CD4-positive, alpha-beta T cell (primary cell): ENCODE measurements at regions not wholly inside any gene's neighbourhood (a gene's known extent, or its start where the extent isn't known, plus 50 kb on each side); places are given as distances from the start of the nearest gene placed in this dataset.
"Not testable (repeated sequence)": the region's sequence is repeated elsewhere in the genome, so short reads cannot be mapped to it uniquely, and the experiment has no call there.

Experiments used
- ATAC-seq: fragments of 200-7000 bp; cut with Tn5 transposase; one replicate; pipeline ENCODE4 v1.10.0; 2022; ENCODE audit warnings: mild to moderate bottlenecking; ENCODE audit not compliant: poor library complexity
- CTCF ChIA-PET: fragments of 350-600 bp; sonication (Branson Sonifier 250); formaldehyde crosslinking; loops from one replicate; lab custom pipeline; 2021; ENCODE audit warnings: antibody characterized with exemption, inconsistent platforms; lab: Charles Lee
- POLR2A ChIA-PET: fragments of 350-600 bp; sonication (Branson Sonifier 250); formaldehyde crosslinking; loops from one replicate; lab custom pipeline; 2021; ENCODE audit warnings: antibody characterized with exemption, inconsistent platforms; lab: Charles Lee
- DNase-seq, 14 experiments: peaks; one replicate each; pipeline ENCODE4 v3.0.0-alpha.2; 2013 to 2020; ENCODE audit warnings: mixed read lengths in 2 of 14
- H3K27ac ChIP-seq, 2 donors: one replicate each; pipeline versions ENCODE4 v1.5.1 to v1.7.0; 2013; ENCODE audit warnings: low read length in 2 of 2, low read depth in 1 of 2, mild to moderate bottlenecking in 1 of 2
- H3K27me3 ChIP-seq, 2 experiments: 1 replicate in 1 of 2; 2 replicates in 1 of 2; pipeline versions ENCODE4 v1.6.1 to v1.7.0; 2013; ENCODE audit warnings: low read length in 2 of 2, control low read depth in 1 of 2, mild to moderate bottlenecking in 1 of 2, moderate library complexity in 1 of 2; ENCODE audit not compliant: insufficient read depth in 2 of 2, control insufficient read depth in 1 of 2
- H3K36me3 ChIP-seq: one replicate; pipeline ENCODE4 v1.6.1; 2013; ENCODE audit warnings: low read length, control low read depth; ENCODE audit not compliant: insufficient read depth
- H3K4me1 ChIP-seq: one replicate; pipeline ENCODE4 v1.6.1; 2013; ENCODE audit warnings: low read length, control low read depth; ENCODE audit not compliant: insufficient read depth
- H3K4me3 ChIP-seq: one replicate; pipeline ENCODE4 v1.5.1; 2013; ENCODE audit warnings: mild to moderate bottlenecking, low read length, moderate library complexity
- H3K9me3 ChIP-seq, 2 experiments: 1 replicate in 1 of 2; 2 replicates in 1 of 2; pipeline versions ENCODE4 v1.6.1 to v1.7.0; 2013; ENCODE audit warnings: low read length in 2 of 2, mild to moderate bottlenecking in 2 of 2, control low read depth in 1 of 2, moderate library complexity in 1 of 2; ENCODE audit not compliant: control insufficient read depth in 1 of 2, insufficient read depth in 1 of 2
- H3K27ac Mint-ChIP-seq: one replicate; pipeline ENCODE4 v1.8.0; 2020; ENCODE audit warnings: mixed read lengths
- H3K27me3 Mint-ChIP-seq: one replicate; pipeline ENCODE4 v1.8.0; 2021; ENCODE audit warnings: mixed read lengths
- H3K36me3 Mint-ChIP-seq: one replicate; pipeline ENCODE4 v1.8.0; 2021; ENCODE audit warnings: low read depth, mixed read lengths
- H3K4me1 Mint-ChIP-seq: one replicate; pipeline ENCODE4 v1.8.0; 2021; ENCODE audit warnings: low read depth, mixed read lengths
- H3K4me3 Mint-ChIP-seq: one replicate; pipeline ENCODE4 v1.8.0; 2020; ENCODE audit warnings: mild to moderate bottlenecking, mixed read lengths
- H3K9me3 Mint-ChIP-seq: one replicate; pipeline ENCODE4 v1.8.0; 2020; ENCODE audit warnings: mixed read lengths
- intact Hi-C, 2 experiments: fragments of 100-400 bp; cut with DNase I in 1 of 2; cut with micrococcal nuclease in 1 of 2; formaldehyde crosslinking; loops; one replicate each; pipeline versions ENCODE4 v1.15.1 to v1.9.0; 2023 to 2025; cut with DNase I, micrococcal nuclease
- TF ChIP-seq, protein P1 (sequence below): fragments of 200-600 bp; IDR thresholded peaks from one replicate; pipeline ENCODE4 v1.8.0; 2022; ENCODE audit warnings: antibody characterized with exemption, mild to moderate bottlenecking

DNA sequence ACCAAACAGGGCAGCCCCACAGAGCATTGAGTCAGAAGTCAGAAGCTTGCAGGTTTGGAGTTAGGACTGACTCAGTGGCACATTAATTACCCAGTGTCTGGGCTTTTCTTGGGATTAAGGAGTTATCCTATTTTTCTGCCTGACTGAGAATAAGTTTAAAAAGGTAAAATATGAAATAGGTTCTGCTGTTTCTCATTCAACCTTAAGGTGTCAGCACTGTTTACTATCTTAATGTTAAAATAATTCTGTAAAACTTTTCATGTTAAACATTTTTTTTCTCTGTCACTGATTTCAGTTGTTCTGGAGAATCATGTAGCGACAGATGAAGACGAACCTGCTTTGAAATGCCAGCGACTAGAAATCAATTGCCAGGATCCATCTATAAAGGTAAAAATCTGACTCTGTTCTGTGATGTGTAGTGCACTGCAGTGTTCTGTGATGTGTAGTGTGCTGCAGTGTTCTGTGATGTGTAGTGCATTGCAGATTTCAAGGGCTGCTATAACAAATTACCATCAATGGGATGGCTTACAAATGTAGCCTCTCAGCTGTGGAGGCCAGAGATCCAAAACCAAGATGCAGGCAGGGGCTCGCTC lies 128.0 kb downstream of the LAT start:
- Mint-ChIP-seq H3K27ac (peak overlapping the region; percentile 72), H3K27me3 (no peaks in the 10 kb centered on the region), H3K4me3 (no peak overlapping the region), H3K9me3 (no peaks in the 10 kb centered on the region), H3K36me3 (peaks cover 71% of the 10 kb centered on the region), H3K4me1 (peaks cover 28% of the 10 kb centered on the region)
- ChIA-PET CTCF (no interaction called here), POLR2A (no interaction called here)
- TF ChIP-seq, protein P1, sequence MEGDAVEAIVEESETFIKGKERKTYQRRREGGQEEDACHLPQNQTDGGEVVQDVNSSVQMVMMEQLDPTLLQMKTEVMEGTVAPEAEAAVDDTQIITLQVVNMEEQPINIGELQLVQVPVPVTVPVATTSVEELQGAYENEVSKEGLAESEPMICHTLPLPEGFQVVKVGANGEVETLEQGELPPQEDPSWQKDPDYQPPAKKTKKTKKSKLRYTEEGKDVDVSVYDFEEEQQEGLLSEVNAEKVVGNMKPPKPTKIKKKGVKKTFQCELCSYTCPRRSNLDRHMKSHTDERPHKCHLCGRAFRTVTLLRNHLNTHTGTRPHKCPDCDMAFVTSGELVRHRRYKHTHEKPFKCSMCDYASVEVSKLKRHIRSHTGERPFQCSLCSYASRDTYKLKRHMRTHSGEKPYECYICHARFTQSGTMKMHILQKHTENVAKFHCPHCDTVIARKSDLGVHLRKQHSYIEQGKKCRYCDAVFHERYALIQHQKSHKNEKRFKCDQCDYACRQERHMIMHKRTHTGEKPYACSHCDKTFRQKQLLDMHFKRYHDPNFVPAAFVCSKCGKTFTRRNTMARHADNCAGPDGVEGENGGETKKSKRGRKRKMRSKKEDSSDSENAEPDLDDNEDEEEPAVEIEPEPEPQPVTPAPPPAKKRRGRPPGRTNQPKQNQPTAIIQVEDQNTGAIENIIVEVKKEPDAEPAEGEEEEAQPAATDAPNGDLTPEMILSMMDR = no peak
- H3K36me3 ChIP-seq = peaks cover 34% of the 10 kb centered on the region
- DNase-seq (no peak), ATAC-seq (no peak)
- H3K4me1 ChIP-seq = peaks cover 9% of the 10 kb centered on the region
- H3K27ac ChIP-seq = no peak overlapping the region
- intact Hi-C loops = loop anchor here in 1 of 2 experiments (5.0 to 10.0 kb wide), 2 partner anchors 142 to 199 kb away; no protein-coding TSS in a partner anchor
- no peak overlapping the region for H3K4me3 ChIP-seq
- H3K27me3 ChIP-seq = no peaks in the 10 kb centered on the region
- no peaks in the 10 kb centered on the region for H3K9me3 ChIP-seq

DNA sequence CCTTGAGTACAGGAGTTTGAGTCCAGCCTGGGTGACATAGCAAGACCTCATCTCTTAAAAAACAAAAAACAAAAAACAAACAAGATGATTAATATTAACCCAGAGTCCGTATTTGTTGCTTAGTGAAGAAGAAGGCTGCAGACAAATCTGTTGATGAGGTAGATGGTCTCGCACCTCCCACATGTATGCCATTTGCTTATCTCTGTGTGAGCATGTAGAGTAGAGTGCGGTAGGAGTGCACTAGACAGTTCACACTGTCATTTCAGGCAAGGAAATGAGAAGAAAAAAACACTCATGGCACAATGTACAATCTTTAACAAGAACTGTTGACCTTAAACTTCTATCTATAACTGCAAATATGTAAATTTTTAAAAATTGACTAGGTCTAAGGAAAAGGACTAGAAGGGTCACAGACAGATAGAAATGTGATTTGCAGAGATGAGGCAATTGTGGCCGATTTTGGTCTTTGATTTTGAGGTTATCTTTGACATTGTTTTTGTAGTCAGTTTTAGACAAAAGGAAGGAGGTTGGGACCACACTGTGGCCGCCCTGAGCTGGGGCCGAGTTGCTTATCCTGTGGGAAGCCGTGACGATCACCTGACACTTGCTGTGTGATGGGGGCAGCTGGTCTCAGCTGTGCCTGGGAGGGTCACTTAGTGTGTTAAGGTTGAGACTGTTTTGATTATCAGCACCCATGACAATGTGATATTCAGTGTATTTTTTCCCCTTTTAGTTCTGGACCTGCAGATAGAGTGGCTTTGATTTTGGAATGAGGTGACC lies 127.2 kb downstream of the LAT start:
- H3K4me3 Mint-ChIP-seq = not testable (repeated sequence)
- H3K27ac Mint-ChIP-seq = peak overlapping the region; percentile 72

DNA sequence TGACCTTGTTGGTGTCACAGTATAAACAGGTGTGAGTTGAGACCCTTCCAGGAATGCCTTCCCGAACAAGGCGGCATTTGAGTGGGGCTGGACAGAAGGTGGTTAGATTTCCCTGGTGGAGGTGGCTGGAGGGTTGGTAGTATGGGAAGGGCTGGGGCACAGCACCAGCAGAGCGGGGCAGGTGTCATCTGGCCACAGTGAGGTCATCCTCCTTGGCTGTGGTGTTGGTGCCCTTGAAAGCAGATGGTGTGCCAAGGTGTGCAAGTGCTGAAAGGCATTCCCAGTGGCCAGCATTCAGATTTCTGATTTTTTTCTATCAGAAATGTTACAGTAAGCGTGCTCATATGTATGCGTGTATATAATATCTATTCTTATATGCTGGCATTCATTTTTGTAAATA lies 126.6 kb downstream of the LAT start:
- CTCF ChIA-PET = no interaction called here
- Mint-ChIP-seq H3K27ac (peak overlapping the region; percentile 22), H3K36me3 (peaks cover 71% of the 10 kb centered on the region), H3K4me3 (no peak overlapping the region), H3K27me3 (no peaks in the 10 kb centered on the region), H3K9me3 (no peaks in the 10 kb centered on the region), H3K4me1 (peaks cover 25% of the 10 kb centered on the region)
- intact Hi-C loops = loop anchor here in 1 of 2 experiments (5.0 to 10.0 kb wide), 2 partner anchors 143 to 201 kb away; no protein-coding TSS in a partner anchor
- no peak for DNase-seq
- H3K27me3 ChIP-seq = no peaks in the 10 kb centered on the region
- H3K36me3 ChIP-seq = peaks cover 33% of the 10 kb centered on the region
- H3K4me1 ChIP-seq = peaks cover 9% of the 10 kb centered on the region
- POLR2A ChIA-PET = no interaction called here
- H3K4me3 ChIP-seq = no peak overlapping the region
- TF ChIP-seq, protein P1 = no peak
- H3K27ac ChIP-seq = no peak overlapping the region
- H3K9me3 ChIP-seq = no peaks in the 10 kb centered on the region
- no peak for ATAC-seq

More for the DNA sequence above, 127.2 kb downstream of the LAT start:
- H3K9me3 Mint-ChIP-seq, H3K9me3 ChIP-seq, H3K27me3 Mint-ChIP-seq, H3K27ac ChIP-seq, CTCF ChIA-PET, H3K27me3 ChIP-seq, H3K4me1 ChIP-seq, H3K4me3 ChIP-seq, ATAC-seq, POLR2A ChIA-PET: not testable (repeated sequence)
- peaks cover 38% of the 10 kb centered on the region for H3K36me3 ChIP-seq
- peak in 2 of 14 experiments; percentile 15 to 43 for DNase-seq
- Mint-ChIP-seq H3K4me1 (peaks cover 25% of the 10 kb centered on the region), H3K36me3 (peaks cover 71% of the 10 kb centered on the region)
- intact Hi-C loops = loop anchor here in 1 of 2 experiments (5.0 to 10.0 kb wide), 2 partner anchors 143 to 200 kb away; no protein-coding TSS in a partner anchor

DNA sequence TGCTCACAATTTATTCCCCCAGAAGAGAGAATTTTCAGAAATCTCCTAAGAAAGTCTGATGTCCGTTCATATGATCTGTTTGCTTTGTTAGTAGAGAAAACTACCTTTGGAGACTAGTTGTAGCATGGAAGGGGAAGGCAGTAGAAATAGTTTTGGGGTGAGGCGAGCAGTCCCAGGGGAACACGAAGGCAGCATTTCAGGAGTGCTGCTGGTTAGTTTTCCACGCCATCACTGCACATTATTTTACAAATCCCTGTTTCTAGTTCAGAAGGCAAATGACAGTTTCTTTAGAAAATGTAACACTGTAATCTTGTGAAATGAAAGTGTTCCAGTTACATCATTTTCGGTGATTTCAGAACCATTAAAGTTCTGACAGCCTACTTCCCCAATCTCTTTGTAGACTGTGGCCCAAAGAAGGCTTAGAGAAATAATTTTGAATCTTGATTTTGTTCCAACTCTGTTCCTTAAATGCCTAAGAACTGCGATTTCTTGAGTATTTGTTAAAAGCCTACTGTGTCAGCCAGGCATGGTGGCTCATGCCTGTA lies 123.8 kb downstream of the LAT start:
- POLR2A ChIA-PET = not testable (repeated sequence)
- peaks cover 54% of the 10 kb centered on the region for H3K36me3 Mint-ChIP-seq

More for the DNA sequence above, 123.8 kb downstream of the LAT start:
- H3K27ac ChIP-seq, intact Hi-C loops, DNase-seq, H3K4me3 ChIP-seq, H3K4me3 Mint-ChIP-seq, H3K27me3 Mint-ChIP-seq, CTCF ChIA-PET, H3K27me3 ChIP-seq, H3K9me3 ChIP-seq, H3K9me3 Mint-ChIP-seq, H3K27ac Mint-ChIP-seq, ATAC-seq, H3K4me1 Mint-ChIP-seq, H3K4me1 ChIP-seq: not testable (repeated sequence)
- H3K36me3 ChIP-seq = peaks cover 21% of the 10 kb centered on the region
